HG02798 (cell line): ENCODE measurements at regions not wholly inside any gene's neighbourhood (a gene's known extent, or its start where the extent isn't known, plus 50 kb on each side); places are given as distances from the start of the nearest gene placed in this dataset.
"Not testable (repeated sequence)": the region's sequence is repeated elsewhere in the genome, so short reads cannot be mapped to it uniquely, and the experiment has no call there.

ENCODE experiments used
- ATAC-seq: cut with Tn5 transposase; IDR thresholded peaks from one replicate; pipeline ENCODE4 v1.9.1; 2021; ENCODE audit warnings: mild to moderate bottlenecking; ENCODE audit not compliant: unreplicated experiment, poor library complexity

GRCh38 chr7:81839708-81840369 is 70.0 kb upstream of the HGF start:
- ATAC-seq, result peak; percentile 91

- no peak for ATAC-seq
These were observed 63.6 kb upstream of the HGF start for GRCh38 chr7:81833401-81833800.

- ATAC-seq, result no peak
These were observed 62.0 kb upstream of the HGF start for GRCh38 chr7:81831883-81832282.

GRCh38 chr7:81829511-81829910 is 59.7 kb upstream of the HGF start:
- ATAC-seq, result not testable (repeated sequence)

- no peak for ATAC-seq
These were observed 53.0 kb upstream of the HGF start for GRCh38 chr7:81822811-81823210.

GRCh38 chr7:81819861-81820260 is 50.0 kb upstream of the HGF start:
- ATAC-seq, result no peak
